GM10266 (cell line): ENCODE measurements at regions not wholly inside any gene's neighbourhood (a gene's known extent, or its start where the extent isn't known, plus 50 kb on each side); places are given as distances from the start of the nearest gene placed in this dataset.
A peak's percentile ranks its signal among the peaks of the same experiment; 100 is the strongest.

Experiments used
- DNase-seq: peaks from one replicate; pipeline ENCODE4 v3.0.0; 2012; ENCODE audit errors: extremely low spot score
- CTCF ChIP-seq: IDR thresholded peaks from 2 replicates; pipeline ENCODE4 v1.5.1; 2012; ENCODE audit warnings: mild to moderate bottlenecking, low read depth; ENCODE audit not compliant: control insufficient read depth, insufficient read depth; ENCODE audit errors: missing control alignments

DNA sequence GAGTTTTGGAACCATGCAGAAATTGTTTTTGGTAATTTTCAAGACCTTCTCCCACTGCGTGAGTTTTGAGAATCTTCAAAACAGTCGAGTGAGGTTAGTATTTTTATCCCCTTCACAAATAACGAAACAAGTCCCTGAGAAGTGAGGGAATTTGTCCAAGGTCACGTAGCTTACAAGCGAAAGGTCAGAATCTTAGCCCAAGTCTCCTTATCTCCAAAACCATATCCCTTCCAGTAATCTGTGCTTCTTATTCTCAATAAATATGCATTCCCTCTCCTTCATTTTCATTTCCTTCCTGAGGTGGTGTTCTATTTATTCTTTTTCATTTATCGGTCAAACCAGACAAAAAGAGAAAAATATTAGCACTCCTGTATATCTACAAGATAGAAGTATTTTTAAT is 163.6 kb downstream of the MREG start:
- no peak for TF ChIP-seq CTCF
- no peak for DNase-seq

DNA sequence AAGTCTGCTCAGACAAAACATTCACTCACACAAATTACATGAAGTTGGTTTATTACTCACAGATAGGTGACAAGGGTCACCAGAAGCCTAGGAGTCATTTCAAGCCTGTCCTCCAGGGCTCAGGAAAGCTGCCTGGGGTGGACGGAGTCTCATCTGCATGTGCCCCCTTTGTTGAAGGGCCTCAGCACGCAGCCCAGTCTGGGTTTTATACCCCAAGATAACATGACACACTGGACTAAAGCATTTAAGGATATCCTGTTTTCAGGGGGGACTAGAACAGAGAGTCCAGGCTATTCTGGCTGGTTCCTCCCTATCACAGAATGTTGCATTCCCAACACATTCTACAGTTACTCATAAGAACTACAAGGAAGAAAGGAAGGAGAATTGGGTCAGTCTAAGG is 164.7 kb downstream of the MREG start:
- no peak for TF ChIP-seq CTCF

GRCh38 chr2:215848146-215848545 is 165.2 kb downstream of the MREG start:
- TF ChIP-seq CTCF = no peak
- no peak for DNase-seq

More for the DNA sequence above, 164.7 kb downstream of the MREG start:
- no peak for DNase-seq

GRCh38 chr2:215847718-215848117 is 165.6 kb downstream of the MREG start:
- no peak for TF ChIP-seq CTCF
- no peak for DNase-seq

GRCh38 chr2:215847056-215847455 is 166.3 kb downstream of the MREG start:
- DNase-seq = no peak
- no peak for TF ChIP-seq CTCF

- DNase-seq = peak; percentile 15
- TF ChIP-seq CTCF = no peak
Measured at GRCh38 chr2:215845839-215846586, 167.3 kb downstream of the MREG start.

DNA sequence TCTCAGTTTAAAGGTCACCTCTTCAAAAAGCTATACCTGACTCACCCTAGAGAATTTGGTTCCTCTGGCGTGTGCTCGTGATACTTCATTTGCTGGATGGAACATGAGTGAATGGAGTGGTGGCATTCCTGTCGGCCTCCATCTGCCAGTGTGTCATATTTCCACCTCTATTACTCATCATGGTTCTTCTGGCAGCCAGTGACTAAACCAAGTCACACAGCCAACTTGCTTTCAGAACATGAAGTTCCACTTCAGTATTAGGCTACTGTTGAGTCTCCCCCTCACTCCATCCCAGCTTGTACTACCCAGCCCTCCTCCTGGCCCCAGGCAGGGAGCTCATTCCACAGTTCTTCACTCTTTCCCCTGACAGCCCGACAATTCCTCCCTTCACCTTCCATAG is 169.8 kb downstream of the MREG start:
- no peak for TF ChIP-seq CTCF
- no peak for DNase-seq
